Aorta (tissue), 5 donors: ENCODE measurements at regions not wholly inside any gene's neighbourhood (a gene's known extent, or its start where the extent isn't known, plus 50 kb on each side); places are given as distances from the start of the nearest gene placed in this dataset.
"Not testable (repeated sequence)": the region's sequence is repeated elsewhere in the genome, so short reads cannot be mapped to it uniquely, and the experiment has no call there.

Experiments used
- ATAC-seq: fragments of 200-7000 bp; cut with Tn5 transposase; one replicate; pipeline ENCODE4 v1.9.1; 2022; ENCODE audit warnings: moderate library complexity; ENCODE audit not compliant: low FRiP score
- DNase-seq, 2 donors: peaks; one replicate each; pipeline ENCODE4 v3.0.0-alpha.2; 2020
- H3K27ac ChIP-seq, 2 donors: one replicate each; pipeline ENCODE4 v1.5.1; 2013; ENCODE audit warnings: low read length in 2 of 2, mild to moderate bottlenecking in 2 of 2, moderate library complexity in 2 of 2, control low read depth in 1 of 2, inconsistent platforms in 1 of 2, low read depth in 1 of 2
- H3K27me3 ChIP-seq, 2 donors: one replicate each; pipeline ENCODE4 v1.6.1; 2013; ENCODE audit warnings: control low read depth in 1 of 2, low read length in 1 of 2, mild to moderate bottlenecking in 1 of 2, moderate library complexity in 1 of 2; ENCODE audit not compliant: insufficient read depth in 2 of 2, control insufficient read depth in 1 of 2
- H3K36me3 ChIP-seq, 2 donors: one replicate each; pipeline ENCODE4 v1.6.1; 2013; ENCODE audit warnings: control low read depth in 1 of 2, low read length in 1 of 2, mild to moderate bottlenecking in 1 of 2; ENCODE audit not compliant: insufficient read depth in 2 of 2, control insufficient read depth in 1 of 2
- H3K4me1 ChIP-seq, 2 donors: one replicate each; pipeline ENCODE4 v1.6.1; 2013; ENCODE audit warnings: low read length in 2 of 2, control low read depth in 1 of 2, mild to moderate bottlenecking in 1 of 2, moderate library complexity in 1 of 2; ENCODE audit not compliant: insufficient read depth in 2 of 2, control insufficient read depth in 1 of 2
- H3K4me3 ChIP-seq, 2 donors: one replicate each; pipeline ENCODE4 v1.5.1; 2013; ENCODE audit warnings: low read length in 2 of 2, control low read depth in 1 of 2, mild to moderate bottlenecking in 1 of 2
- H3K9me3 ChIP-seq: one replicate; pipeline ENCODE4 v1.6.1; 2013; ENCODE audit warnings: mild to moderate bottlenecking, low read length; ENCODE audit not compliant: control insufficient read depth
- WGBS, 2 donors: extraction: QIAGEN DNeasy Blood & Tissue Kit; methylation state at CpG; one replicate each; pipeline ENCODE4 v1.1.7; 2013; 5-methylcytosine and 5-hydroxymethylcytosine counted together
- intact Hi-C, 2 donors: fragments of 100-400 bp; cut with DNase I; formaldehyde crosslinking; loops; one replicate each; pipeline versions ENCODE4 v1.14.2 to v1.15.0; 2022
- donor health status: healthy with polysubstance abuse.
- donor health status: Bipolar disorder and iron deficiency.
- donor health status: DM: no; HTN: no; CAD: no.
- donor health status: DM: no; HTN: no; CAD: no.
- donor health status: DM: yes; HTN: yes; CAD: no.

DNA sequence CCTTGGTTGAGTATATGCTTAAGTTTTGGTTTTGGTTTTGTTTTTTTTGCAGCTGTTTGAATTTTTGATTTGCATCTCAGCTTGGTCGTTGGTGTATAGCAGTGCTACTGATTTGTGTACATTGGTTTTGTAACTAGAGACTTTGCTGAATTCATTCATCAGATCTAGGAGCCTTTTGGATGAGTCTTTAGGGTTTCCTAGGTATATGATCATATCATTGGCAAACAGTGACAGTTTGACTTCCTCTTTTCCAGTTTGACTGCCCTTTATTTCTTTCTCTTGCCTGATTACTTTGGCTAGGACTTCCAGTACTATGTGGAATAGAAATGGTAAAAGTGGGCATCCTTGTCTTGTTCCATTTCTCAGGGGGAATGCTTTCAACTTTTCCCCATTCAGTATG lies 1174.9 kb downstream of the PLA2G4A start:
- intact Hi-C loops, ATAC-seq, H3K27ac ChIP-seq, H3K4me1 ChIP-seq, H3K27me3 ChIP-seq, DNase-seq, H3K4me3 ChIP-seq, H3K9me3 ChIP-seq, H3K36me3 ChIP-seq: not testable (repeated sequence)
- 80 to 88% methylated on average over 1 of the region's 1 CpG for WGBS, 2 donors

- Histone ChIP-seq H3K27ac (no peak overlapping the region), H3K4me1 (no peaks in the 10 kb centered on the region), H3K9me3 (no peaks in the 10 kb centered on the region), H3K27me3 (no peaks in the 10 kb centered on the region), H3K4me3 (no peak overlapping the region), H3K36me3 (no peaks in the 10 kb centered on the region)
- DNase-seq (no peak), ATAC-seq (no peak)
- WGBS, 2 donors = 53 to 68% methylated on average over 1 of the region's 1 CpG
- intact Hi-C loops = no loop called here
These were observed 1176.1 kb downstream of the PLA2G4A start for GRCh38 chr1:188004849-188005248.

- intact Hi-C loops = no loop called here
- DNase-seq = no peak
- Histone ChIP-seq H3K4me1 (no peaks in the 10 kb centered on the region), H3K27ac (no peak overlapping the region), H3K9me3 (no peaks in the 10 kb centered on the region), H3K4me3 (no peak overlapping the region), H3K27me3 (no peaks in the 10 kb centered on the region), H3K36me3 (no peaks in the 10 kb centered on the region)
- 70 to 76% methylated on average over 1 of the region's 1 CpG for WGBS, 2 donors
- ATAC-seq = no peak
These were observed 1177.6 kb downstream of the PLA2G4A start for GRCh38 chr1:188006354-188006753.

GRCh38 chr1:188013222-188013849 lies 1184.6 kb downstream of the PLA2G4A start:
- H3K4me1 ChIP-seq, H3K27ac ChIP-seq, ATAC-seq, H3K36me3 ChIP-seq, H3K27me3 ChIP-seq, intact Hi-C loops, H3K4me3 ChIP-seq, H3K9me3 ChIP-seq: not testable (repeated sequence)
- WGBS, 2 donors = 97% methylated on average over 39 to 49 of the region's 49 CpGs
- DNase-seq = peak in 1 of 2 donors; percentile 61

DNA sequence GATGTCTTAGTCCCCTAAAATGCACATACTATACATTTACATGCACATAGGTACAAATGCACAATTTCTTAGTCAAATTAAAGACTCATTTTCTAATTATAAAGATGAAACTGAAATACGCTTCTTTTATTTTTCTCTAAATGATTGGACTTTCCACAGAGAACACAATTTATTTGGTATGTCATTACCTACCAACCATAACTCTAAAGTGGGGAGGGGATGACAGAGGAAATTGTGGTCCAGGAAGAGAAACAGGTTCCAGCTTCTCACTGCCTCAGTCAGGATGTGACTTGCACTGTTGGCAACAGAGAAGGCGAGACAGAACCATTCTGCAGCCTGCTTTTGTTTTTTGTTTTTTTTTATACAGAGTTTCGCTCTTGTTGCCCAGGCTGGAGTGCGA lies 1189.2 kb downstream of the PLA2G4A start:
- no peaks in the 10 kb centered on the region for H3K36me3 ChIP-seq
- no peaks in the 10 kb centered on the region for H3K4me1 ChIP-seq
- 92 to 98% methylated on average over 4 of the region's 4 CpGs for WGBS, 2 donors
- intact Hi-C loops = no loop called here
- ATAC-seq = no peak
- no peaks in the 10 kb centered on the region for H3K27me3 ChIP-seq
- H3K27ac ChIP-seq = no peak overlapping the region
- no peaks in the 10 kb centered on the region for H3K9me3 ChIP-seq
- DNase-seq = no peak
- no peak overlapping the region for H3K4me3 ChIP-seq

- no peaks in the 10 kb centered on the region for H3K4me1 ChIP-seq
- no peak overlapping the region for H3K27ac ChIP-seq
- DNase-seq = no peak
- no peak for ATAC-seq
- no peak overlapping the region for H3K4me3 ChIP-seq
- WGBS, 2 donors = 79 to 81% methylated on average over 2 of the region's 2 CpGs
- no peaks in the 10 kb centered on the region for H3K36me3 ChIP-seq
- H3K27me3 ChIP-seq = no peaks in the 10 kb centered on the region
- no peaks in the 10 kb centered on the region for H3K9me3 ChIP-seq
- intact Hi-C loops = no loop called here
These were observed 1193.9 kb downstream of the PLA2G4A start for GRCh38 chr1:188022661-188023060.

DNA sequence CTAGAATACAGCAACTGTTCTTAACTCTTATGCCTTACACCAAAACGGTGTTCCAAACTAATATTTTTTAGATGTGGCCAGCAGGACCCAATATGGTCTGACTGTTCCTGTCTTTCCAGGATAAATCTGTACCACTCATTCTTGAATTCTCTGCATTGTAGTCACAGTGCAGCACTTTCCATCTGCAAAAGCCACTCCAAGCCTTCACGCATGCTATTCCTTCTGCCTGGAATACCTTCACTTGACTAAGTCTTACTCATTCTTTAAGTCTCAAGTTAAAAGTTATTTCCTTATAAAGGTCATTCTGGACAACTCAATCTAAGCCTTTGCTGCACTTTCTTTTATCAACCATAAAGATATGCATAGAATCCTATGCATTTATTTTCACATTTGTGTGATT lies 1194.5 kb downstream of the PLA2G4A start:
- ATAC-seq (no peak), DNase-seq (no peak)
- Histone ChIP-seq H3K27me3 (no peaks in the 10 kb centered on the region), H3K27ac (no peak overlapping the region), H3K4me1 (no peaks in the 10 kb centered on the region), H3K9me3 (no peaks in the 10 kb centered on the region), H3K36me3 (no peaks in the 10 kb centered on the region), H3K4me3 (no peak overlapping the region)
- intact Hi-C loops = no loop called here
- 92 to 98% methylated on average over 2 of the region's 2 CpGs for WGBS, 2 donors

DNA sequence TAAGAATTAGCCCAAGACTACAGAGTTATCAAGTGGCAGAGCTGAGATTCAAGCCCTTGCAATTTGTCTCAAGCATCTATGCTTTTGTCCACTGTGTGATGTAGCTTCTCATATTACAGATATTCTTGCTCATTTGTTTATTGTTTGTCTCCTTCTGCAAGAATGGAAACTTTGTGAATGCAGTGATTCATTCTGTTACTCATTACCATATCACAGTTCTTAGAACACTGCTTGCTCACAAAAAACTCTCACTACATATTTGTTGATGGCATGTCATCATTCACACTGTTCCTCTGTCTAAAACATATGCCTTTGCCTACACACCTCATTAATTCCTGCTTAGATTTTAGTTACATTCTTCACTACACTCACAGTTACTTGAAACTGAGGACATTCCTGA lies 1198.9 kb downstream of the PLA2G4A start:
- Histone ChIP-seq H3K36me3 (no peaks in the 10 kb centered on the region), H3K4me3 (no peak overlapping the region), H3K27ac (no peak overlapping the region), H3K27me3 (no peaks in the 10 kb centered on the region), H3K4me1 (no peaks in the 10 kb centered on the region), H3K9me3 (no peaks in the 10 kb centered on the region)
- no peak for DNase-seq
- intact Hi-C loops = no loop called here
- no peak for ATAC-seq

GRCh38 chr1:188037572-188037971 lies 1208.8 kb downstream of the PLA2G4A start:
- H3K27ac ChIP-seq, H3K9me3 ChIP-seq, DNase-seq, H3K36me3 ChIP-seq, intact Hi-C loops, H3K4me1 ChIP-seq, ATAC-seq, H3K4me3 ChIP-seq, H3K27me3 ChIP-seq: not testable (repeated sequence)
- 94% methylated on average over 2 of the region's 2 CpGs for WGBS, 2 donors
